Peyer's patch (tissue), 4 donors: ENCODE measurements at regions not wholly inside any gene's neighbourhood (a gene's known extent, or its start where the extent isn't known, plus 50 kb on each side); places are given as distances from the start of the nearest gene placed in this dataset.

Experiments used
- CTCF ChIP-seq, 6 experiments: fragments of 450-650 bp in 4 of 6; fragments of 200-600 bp in 2 of 6; sonication (generic) in 1 of 6; IDR thresholded peaks; one replicate each; pipeline ENCODE4 v1.5.1; 2017 to 2019; ENCODE audit warnings: antibody characterized with exemption in 6 of 6, mild to moderate bottlenecking in 3 of 6, moderate library complexity in 1 of 6
- POLR2A ChIP-seq, 2 donors: fragments of 450-650 bp; IDR thresholded peaks; one replicate each; pipeline ENCODE4 v1.5.1; 2017; ENCODE audit warnings: antibody characterized with exemption in 2 of 2, mild to moderate bottlenecking in 2 of 2, moderate library complexity in 2 of 2

DNA sequence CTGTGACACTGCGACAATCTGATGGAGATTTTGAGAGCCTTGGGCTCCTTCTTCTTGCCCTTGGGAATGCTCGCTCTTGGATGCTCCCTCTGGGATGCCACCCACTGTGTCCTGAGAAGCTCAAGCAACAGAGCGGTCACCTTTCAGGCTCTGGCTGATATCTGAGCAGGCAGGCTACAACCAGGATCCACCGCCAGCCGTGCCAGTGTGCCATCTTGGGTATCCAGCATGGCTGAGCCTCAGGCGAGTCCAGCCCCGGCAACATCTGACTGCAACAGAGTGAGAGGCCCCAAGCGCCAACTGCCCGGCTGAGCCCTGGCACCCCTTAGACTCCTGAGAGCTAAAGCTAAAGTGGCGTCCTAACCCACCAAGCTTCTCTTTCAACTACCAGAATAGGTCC, 202.1 kb downstream of the IRX2 start:
- TF ChIP-seq POLR2A (IDR thresholded peaks at IDR 0.05) = no peak
- no peak for TF ChIP-seq CTCF (IDR thresholded peaks at IDR 0.05)
